Activated B cell treated with CpG ODN at 0.5 μM for 24 hours (primary cell): ENCODE measurements at regions not wholly inside any gene's neighbourhood (a gene's known extent, or its start where the extent isn't known, plus 50 kb on each side); places are given as distances from the start of the nearest gene placed in this dataset.
"Not testable (repeated sequence)": the region's sequence is repeated elsewhere in the genome, so short reads cannot be mapped to it uniquely, and the experiment has no call there.

Experiments
- ATAC-seq: fragments of 200-7000 bp; cut with Tn5 transposase; one replicate; pipeline ENCODE4 v1.10.0; 2021; ENCODE audit warnings: low read depth, mild to moderate bottlenecking, moderate library complexity
- CTCF ChIA-PET: fragments of 350-600 bp; sonication (Branson Sonifier 250); formaldehyde crosslinking; loops from one replicate; lab custom pipeline; 2021; ENCODE audit warnings: antibody characterized with exemption; lab: Charles Lee
- POLR2A ChIA-PET: fragments of 350-600 bp; sonication (Branson Sonifier 250); formaldehyde crosslinking; loops from one replicate; lab custom pipeline; 2021; ENCODE audit warnings: antibody characterized with exemption; lab: Charles Lee
- DNase-seq: peaks from one replicate; pipeline ENCODE4 v3.0.0; 2022
- H3K27ac Mint-ChIP-seq: one replicate; pipeline ENCODE4 v1.8.0; 2020; ENCODE audit warnings: mixed read lengths
- H3K27me3 Mint-ChIP-seq: one replicate; pipeline ENCODE4 v1.8.0; 2021; ENCODE audit warnings: mixed read lengths
- H3K36me3 Mint-ChIP-seq: one replicate; pipeline ENCODE4 v1.8.0; 2021; ENCODE audit warnings: low read depth, mixed read lengths
- H3K4me1 Mint-ChIP-seq: one replicate; pipeline ENCODE4 v1.8.0; 2021; ENCODE audit warnings: mixed read lengths
- H3K4me3 Mint-ChIP-seq: one replicate; pipeline ENCODE4 v1.8.0; 2020; ENCODE audit warnings: mild to moderate bottlenecking, mixed read lengths
- H3K9me3 Mint-ChIP-seq: one replicate; pipeline ENCODE4 v1.8.0; 2020; ENCODE audit warnings: mixed read lengths
- intact Hi-C: fragments of 100-400 bp; cut with micrococcal nuclease; formaldehyde crosslinking; loops from one replicate; pipeline ENCODE4 v1.15.1; 2024
- TF ChIP-seq, protein P1 (sequence below): fragments of 200-600 bp; IDR thresholded peaks from one replicate; pipeline ENCODE4 v1.8.0; 2022; ENCODE audit warnings: antibody characterized with exemption, mild to moderate bottlenecking

GRCh38 chr3:135655328-135655727, 310.2 kb upstream of the PPP2R3A start:
- no peak for ATAC-seq
- Mint-ChIP-seq H3K4me1 (no peaks in the 10 kb centered on the region), H3K9me3 (no peaks in the 10 kb centered on the region), H3K36me3 (no peaks in the 10 kb centered on the region), H3K4me3 (no peak overlapping the region), H3K27ac (no peak overlapping the region), H3K27me3 (peaks cover 1% of the 10 kb centered on the region)
- ChIA-PET CTCF (no interaction called here), POLR2A (no interaction called here)
- TF ChIP-seq, protein P1, sequence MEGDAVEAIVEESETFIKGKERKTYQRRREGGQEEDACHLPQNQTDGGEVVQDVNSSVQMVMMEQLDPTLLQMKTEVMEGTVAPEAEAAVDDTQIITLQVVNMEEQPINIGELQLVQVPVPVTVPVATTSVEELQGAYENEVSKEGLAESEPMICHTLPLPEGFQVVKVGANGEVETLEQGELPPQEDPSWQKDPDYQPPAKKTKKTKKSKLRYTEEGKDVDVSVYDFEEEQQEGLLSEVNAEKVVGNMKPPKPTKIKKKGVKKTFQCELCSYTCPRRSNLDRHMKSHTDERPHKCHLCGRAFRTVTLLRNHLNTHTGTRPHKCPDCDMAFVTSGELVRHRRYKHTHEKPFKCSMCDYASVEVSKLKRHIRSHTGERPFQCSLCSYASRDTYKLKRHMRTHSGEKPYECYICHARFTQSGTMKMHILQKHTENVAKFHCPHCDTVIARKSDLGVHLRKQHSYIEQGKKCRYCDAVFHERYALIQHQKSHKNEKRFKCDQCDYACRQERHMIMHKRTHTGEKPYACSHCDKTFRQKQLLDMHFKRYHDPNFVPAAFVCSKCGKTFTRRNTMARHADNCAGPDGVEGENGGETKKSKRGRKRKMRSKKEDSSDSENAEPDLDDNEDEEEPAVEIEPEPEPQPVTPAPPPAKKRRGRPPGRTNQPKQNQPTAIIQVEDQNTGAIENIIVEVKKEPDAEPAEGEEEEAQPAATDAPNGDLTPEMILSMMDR: no peak
- no peak for DNase-seq
- intact Hi-C loops: no loop called here

DNA sequence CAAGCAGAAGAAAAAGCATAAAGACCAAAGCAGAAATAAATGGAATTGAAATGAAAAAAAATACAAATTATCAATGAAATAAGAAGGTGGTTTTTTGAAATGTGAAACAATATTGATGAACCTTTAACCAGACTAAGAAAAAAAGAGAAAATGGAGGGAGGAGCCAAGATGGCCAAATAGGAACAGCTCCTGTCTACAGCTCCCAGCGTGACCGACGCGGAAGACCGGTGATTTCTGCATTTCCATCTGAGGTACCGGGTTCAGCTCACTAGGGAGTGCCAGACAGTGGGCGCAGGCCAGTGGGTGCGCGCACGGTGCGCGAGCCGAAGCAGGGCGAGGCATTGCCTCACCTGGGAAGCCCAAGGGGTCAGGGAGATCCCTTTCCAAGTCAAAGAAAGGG, 307.1 kb upstream of the PPP2R3A start:
- H3K4me3 Mint-ChIP-seq, H3K27me3 Mint-ChIP-seq, H3K27ac Mint-ChIP-seq, H3K36me3 Mint-ChIP-seq, POLR2A ChIA-PET, intact Hi-C loops, DNase-seq, H3K9me3 Mint-ChIP-seq, ATAC-seq, H3K4me1 Mint-ChIP-seq, CTCF ChIA-PET: not testable (repeated sequence)

DNA sequence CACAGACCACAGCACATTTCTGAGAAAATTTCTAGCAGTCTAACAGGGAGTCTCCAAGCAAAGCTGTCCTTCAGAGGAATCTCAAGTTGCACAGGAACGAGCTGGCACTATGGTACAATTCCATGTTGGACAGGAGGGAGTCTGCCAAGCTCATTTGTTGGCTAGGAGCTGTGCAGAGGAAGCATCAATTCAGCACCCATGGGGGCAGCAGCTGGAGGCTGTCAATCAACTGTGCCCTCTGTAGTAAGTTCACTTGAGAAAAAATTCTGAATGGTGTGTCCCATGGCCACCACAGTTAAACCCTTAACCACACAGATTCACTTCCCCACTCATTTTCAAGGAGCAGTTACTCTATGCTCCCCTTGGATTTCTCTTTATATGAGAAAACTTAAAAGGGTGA, 298.5 kb upstream of the PPP2R3A start:
- POLR2A ChIA-PET: no interaction called here
- Mint-ChIP-seq H3K36me3 (no peaks in the 10 kb centered on the region), H3K4me3 (no peak overlapping the region), H3K4me1 (no peaks in the 10 kb centered on the region), H3K27ac (no peak overlapping the region), H3K9me3 (peaks cover 5% of the 10 kb centered on the region), H3K27me3 (no peaks in the 10 kb centered on the region)
- TF ChIP-seq, protein P1: no peak
- no peak for DNase-seq
- CTCF ChIA-PET: interaction anchor here (0.5 kb wide), 1 partner anchor 765 kb away, joined by 3 read pairs; no protein-coding TSS in a partner anchor
- ATAC-seq: no peak
- intact Hi-C loops: no loop called here

GRCh38 chr3:135674508-135674907, 291.0 kb upstream of the PPP2R3A start:
- no peak for ATAC-seq
- Mint-ChIP-seq H3K27ac (no peak overlapping the region), H3K27me3 (peaks cover 5% of the 10 kb centered on the region), H3K9me3 (no peaks in the 10 kb centered on the region), H3K36me3 (no peaks in the 10 kb centered on the region), H3K4me3 (no peak overlapping the region), H3K4me1 (no peaks in the 10 kb centered on the region)
- TF ChIP-seq, protein P1: no peak
- CTCF ChIA-PET: no interaction called here
- POLR2A ChIA-PET: no interaction called here
- intact Hi-C loops: no loop called here
- DNase-seq: no peak

DNA sequence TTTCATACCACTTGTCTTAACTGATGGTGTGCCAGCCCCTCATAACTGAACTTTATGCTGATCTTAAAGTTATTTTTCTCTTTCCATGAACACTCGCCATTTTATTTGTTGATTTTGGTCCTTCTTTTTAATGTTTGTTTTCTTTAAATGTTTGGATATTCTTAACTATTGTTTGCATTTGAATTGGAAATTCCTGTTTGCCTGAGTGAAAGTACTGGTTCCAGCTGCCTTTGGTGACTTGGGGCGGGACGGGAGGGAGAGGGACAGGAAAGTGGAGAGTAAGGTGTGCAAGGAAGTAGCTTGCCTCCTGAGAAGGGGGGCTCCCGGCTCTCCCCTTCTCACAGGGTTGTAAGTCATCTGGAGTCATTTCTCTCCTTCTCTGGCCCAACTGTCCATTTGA, 287.1 kb upstream of the PPP2R3A start:
- Mint-ChIP-seq H3K36me3 (no peaks in the 10 kb centered on the region), H3K4me1 (no peaks in the 10 kb centered on the region), H3K27me3 (peaks cover 5% of the 10 kb centered on the region), H3K27ac (no peak overlapping the region), H3K9me3 (peaks cover 1% of the 10 kb centered on the region), H3K4me3 (no peak overlapping the region)
- ChIA-PET POLR2A (no interaction called here), CTCF (no interaction called here)
- ATAC-seq: no peak
- DNase-seq: no peak
- TF ChIP-seq, protein P1: no peak
- intact Hi-C loops: no loop called here

GRCh38 chr3:135688003-135688402, 277.5 kb upstream of the PPP2R3A start:
- intact Hi-C loops: no loop called here
- no peak for ATAC-seq
- TF ChIP-seq, protein P1: no peak
- Mint-ChIP-seq H3K4me1 (no peaks in the 10 kb centered on the region), H3K27ac (no peak overlapping the region), H3K9me3 (peaks cover 2% of the 10 kb centered on the region), H3K27me3 (no peaks in the 10 kb centered on the region), H3K4me3 (no peak overlapping the region), H3K36me3 (no peaks in the 10 kb centered on the region)
- no peak for DNase-seq
- ChIA-PET CTCF (no interaction called here), POLR2A (no interaction called here)
